ENCODE measurements at regions not wholly inside any gene's neighbourhood (a gene's known extent, or its start where the extent isn't known, plus 50 kb on each side); places are given as distances from the start of the nearest gene placed in this dataset.

GRCh38 chr6:44620922-44621321, 233.4 kb downstream of the CDC5L start:
- Histone ChIP-seq H3K9me3 (no peaks in the 10 kb centered on the region), H3K36me3 (ENCODE audit: low read depth) (no peaks in the 10 kb centered on the region), H3K4me3 (no peak overlapping the region), H3K4me1 (ENCODE audit: low read depth) (no peaks in the 10 kb centered on the region)
- intact Hi-C loops (cut with DNase I, micrococcal nuclease) = no loop called here
- TF ChIP-seq, protein P1, sequence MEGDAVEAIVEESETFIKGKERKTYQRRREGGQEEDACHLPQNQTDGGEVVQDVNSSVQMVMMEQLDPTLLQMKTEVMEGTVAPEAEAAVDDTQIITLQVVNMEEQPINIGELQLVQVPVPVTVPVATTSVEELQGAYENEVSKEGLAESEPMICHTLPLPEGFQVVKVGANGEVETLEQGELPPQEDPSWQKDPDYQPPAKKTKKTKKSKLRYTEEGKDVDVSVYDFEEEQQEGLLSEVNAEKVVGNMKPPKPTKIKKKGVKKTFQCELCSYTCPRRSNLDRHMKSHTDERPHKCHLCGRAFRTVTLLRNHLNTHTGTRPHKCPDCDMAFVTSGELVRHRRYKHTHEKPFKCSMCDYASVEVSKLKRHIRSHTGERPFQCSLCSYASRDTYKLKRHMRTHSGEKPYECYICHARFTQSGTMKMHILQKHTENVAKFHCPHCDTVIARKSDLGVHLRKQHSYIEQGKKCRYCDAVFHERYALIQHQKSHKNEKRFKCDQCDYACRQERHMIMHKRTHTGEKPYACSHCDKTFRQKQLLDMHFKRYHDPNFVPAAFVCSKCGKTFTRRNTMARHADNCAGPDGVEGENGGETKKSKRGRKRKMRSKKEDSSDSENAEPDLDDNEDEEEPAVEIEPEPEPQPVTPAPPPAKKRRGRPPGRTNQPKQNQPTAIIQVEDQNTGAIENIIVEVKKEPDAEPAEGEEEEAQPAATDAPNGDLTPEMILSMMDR (IDR thresholded peaks at IDR 0.05) = no peak
- ATAC-seq (no peak), DNase-seq (no peak)

GRCh38 chr6:44621846-44622245, 234.3 kb downstream of the CDC5L start:
- H3K9me3 ChIP-seq = no peaks in the 10 kb centered on the region
- TF ChIP-seq, protein P1 (IDR thresholded peaks at IDR 0.05) = no peak
- no peaks in the 10 kb centered on the region for H3K4me1 ChIP-seq (ENCODE audit: low read depth)
- no peaks in the 10 kb centered on the region for H3K36me3 ChIP-seq (ENCODE audit: low read depth)
- intact Hi-C loops (cut with DNase I, micrococcal nuclease) = no loop called here
- DNase-seq (no peak), ATAC-seq (no peak)
- no peak overlapping the region for H3K4me3 ChIP-seq

- Histone ChIP-seq H3K4me1 (ENCODE audit: low read depth) (peaks cover 3% of the 10 kb centered on the region), H3K36me3 (ENCODE audit: low read depth) (no peaks in the 10 kb centered on the region), H3K4me3 (no peak overlapping the region), H3K9me3 (no peaks in the 10 kb centered on the region)
- intact Hi-C loops (cut with DNase I, micrococcal nuclease) = no loop called here
- TF ChIP-seq, protein P1 (IDR thresholded peaks at IDR 0.05) = no peak
- ATAC-seq (no peak), DNase-seq (no peak)
These were observed 235.0 kb downstream of the CDC5L start for GRCh38 chr6:44622555-44622954.

GRCh38 chr6:44622956-44623355, 235.4 kb downstream of the CDC5L start:
- Histone ChIP-seq H3K4me1 (ENCODE audit: low read depth) (peaks cover 3% of the 10 kb centered on the region), H3K4me3 (no peak overlapping the region), H3K9me3 (no peaks in the 10 kb centered on the region), H3K36me3 (ENCODE audit: low read depth) (no peaks in the 10 kb centered on the region)
- TF ChIP-seq, protein P1 (IDR thresholded peaks at IDR 0.05) = no peak
- no peak for DNase-seq
- intact Hi-C loops (cut with DNase I, micrococcal nuclease) = no loop called here
- ATAC-seq = no peak

- peaks cover 3% of the 10 kb centered on the region for H3K4me1 ChIP-seq (ENCODE audit: low read depth)
- H3K9me3 ChIP-seq = no peaks in the 10 kb centered on the region
- TF ChIP-seq, protein P1 (IDR thresholded peaks at IDR 0.05) = no peak
- no peak for ATAC-seq
- H3K36me3 ChIP-seq (ENCODE audit: low read depth) = no peaks in the 10 kb centered on the region
- no peak for DNase-seq
- intact Hi-C loops (cut with DNase I, micrococcal nuclease) = no loop called here
- H3K4me3 ChIP-seq = no peak overlapping the region
These were observed 236.7 kb downstream of the CDC5L start for GRCh38 chr6:44624226-44624625.

DNA sequence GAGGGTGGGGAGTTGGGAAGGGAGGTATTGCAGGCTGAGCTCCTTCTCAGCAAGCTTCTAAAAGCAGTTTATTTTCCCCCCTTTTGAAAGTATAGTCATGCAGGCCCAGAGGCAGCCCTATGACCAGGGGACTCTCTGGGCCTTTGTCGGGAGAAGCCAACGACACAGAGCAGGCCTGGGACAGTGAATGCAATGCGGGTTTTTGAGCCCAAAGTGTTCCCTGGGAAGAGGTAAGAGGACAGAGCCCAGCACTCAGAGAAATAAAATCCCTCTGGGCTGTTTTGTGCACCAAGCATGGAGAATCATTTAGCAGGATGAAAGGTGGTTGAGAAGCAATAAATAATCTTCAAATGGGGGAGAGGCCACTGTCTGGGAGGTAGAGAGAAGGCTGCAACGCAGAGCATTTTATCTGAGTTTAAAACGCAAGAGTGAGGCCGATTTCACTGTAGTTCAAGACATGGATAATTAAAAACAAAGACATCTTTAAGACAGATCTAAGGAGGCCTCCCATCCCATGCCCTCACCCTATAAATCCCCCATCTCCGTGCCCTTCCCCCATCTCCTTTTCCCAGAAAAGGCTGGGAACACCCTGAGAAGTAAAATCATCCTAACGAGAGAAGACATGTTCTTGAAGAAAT, 237.5 kb downstream of the CDC5L start:
- ATAC-seq (no peak), DNase-seq (no peak)
- intact Hi-C loops (cut with DNase I, micrococcal nuclease) = no loop called here
- Histone ChIP-seq H3K4me1 (ENCODE audit: low read depth) (peaks cover 3% of the 10 kb centered on the region), H3K4me3 (no peak overlapping the region), H3K36me3 (ENCODE audit: low read depth) (no peaks in the 10 kb centered on the region), H3K9me3 (no peaks in the 10 kb centered on the region)
- TF ChIP-seq, protein P1 (IDR thresholded peaks at IDR 0.05) = no peak

Measured in mucosa of descending colon (tissue), 3 donors.